Smooth muscle cell (in vitro differentiated cells): ENCODE measurements at regions not wholly inside any gene's neighbourhood (a gene's known extent, or its start where the extent isn't known, plus 50 kb on each side); places are given as distances from the start of the nearest gene placed in this dataset.

Source experiments
- DNase-seq: peaks from one replicate; lab custom pipeline; 2025; ENCODE audit not compliant: unreplicated experiment; lab: John Stamatoyannopoulos, UW
- H2AFZ ChIP-seq: fragments of 200-600 bp; sonication (generic); 2 replicates; pipeline ENCODE4 v1.6.0; 2016; ENCODE audit warnings: antibody characterized with exemption, low read depth, mild to moderate bottlenecking
- H3F3A ChIP-seq: fragments of 200-600 bp; sonication (generic); 2 replicates; pipeline ENCODE4 v1.6.0; 2017; ENCODE audit warnings: antibody characterized with exemption, low read depth
- H3K27ac ChIP-seq: fragments of 200-600 bp; sonication (generic); 2 replicates; pipeline ENCODE4 v1.5.1; 2016; ENCODE audit warnings: low read depth, mild to moderate bottlenecking
- H3K27me3 ChIP-seq: fragments of 200-600 bp; sonication (generic); 2 replicates; pipeline ENCODE4 v1.6.1; 2016; ENCODE audit warnings: low read depth, mild to moderate bottlenecking
- H3K36me3 ChIP-seq: fragments of 200-600 bp; sonication (generic); 2 replicates; pipeline ENCODE4 v1.5.1; 2016; ENCODE audit warnings: low read depth
- H3K4me1 ChIP-seq: fragments of 200-600 bp; sonication (generic); 2 replicates; pipeline ENCODE4 v1.5.1; 2016; ENCODE audit warnings: low read depth
- H3K4me2 ChIP-seq: fragments of 200-600 bp; sonication (generic); 2 replicates; pipeline ENCODE4 v1.6.0; 2016; ENCODE audit warnings: mild to moderate bottlenecking
- H3K4me3 ChIP-seq: fragments of 200-600 bp; sonication (generic); 2 replicates; pipeline ENCODE4 v1.5.1; 2016; ENCODE audit warnings: mild to moderate bottlenecking
- H3K79me2 ChIP-seq: fragments of 200-600 bp; sonication (generic); 2 replicates; pipeline ENCODE4 v1.6.0; 2016; ENCODE audit warnings: low read depth, mild to moderate bottlenecking
- H3K9ac ChIP-seq: fragments of 200-600 bp; sonication (generic); 2 replicates; pipeline ENCODE4 v1.6.0; 2016; ENCODE audit warnings: low read depth
- H3K9me3 ChIP-seq: fragments of 200-600 bp; sonication (generic); replicated peaks from 2 replicates; pipeline ENCODE4 v1.5.1; 2016; ENCODE audit warnings: low read depth
- H4K20me1 ChIP-seq: fragments of 200-600 bp; sonication (generic); 2 replicates; pipeline ENCODE4 v1.6.0; 2016; ENCODE audit warnings: low read depth
- CTCF ChIP-seq: fragments of 200-600 bp; sonication (generic); IDR thresholded peaks from 2 replicates; pipeline ENCODE4 v1.5.1; 2017; ENCODE audit warnings: borderline replicate concordance, mild to moderate bottlenecking, antibody characterized with exemption; ENCODE audit not compliant: insufficient read depth, poor library complexity, severe bottlenecking
- WGBS: methylation state at CpG from one replicate; pipeline ENCODE4 v1.1.7; 2016; ENCODE audit warnings: low lambda C conversion rate; 5-methylcytosine and 5-hydroxymethylcytosine counted together

DNA sequence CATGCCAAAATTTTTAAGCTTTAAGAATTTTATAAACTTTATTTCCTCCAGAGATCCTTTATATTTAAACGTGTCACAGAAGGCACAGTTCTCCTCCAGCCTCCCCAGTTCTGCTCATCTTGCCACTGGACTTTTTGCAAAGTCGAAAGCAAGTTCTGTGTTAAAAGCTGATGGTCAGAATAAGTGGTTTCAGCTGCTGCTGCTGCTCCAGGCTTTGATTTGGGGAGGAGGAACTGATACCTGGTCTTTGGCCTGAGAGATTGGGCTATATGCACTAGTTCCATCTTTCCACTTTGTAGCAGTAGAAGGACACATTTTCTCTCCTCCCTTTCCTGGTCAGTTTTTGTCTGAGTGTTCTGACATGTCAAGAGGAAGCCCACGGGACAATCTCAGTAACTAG lies 435.9 kb upstream of the PHF14 start:
- H3K79me2 ChIP-seq: no peaks in the 10 kb centered on the region
- DNase-seq: no peak
- H3K9ac ChIP-seq: no peak overlapping the region
- WGBS: 74% methylated on average over 3 of the region's 3 CpGs
- no peak overlapping the region for H3K4me3 ChIP-seq
- no peak overlapping the region for H2AFZ ChIP-seq
- H3K27me3 ChIP-seq: peaks cover 5% of the 10 kb centered on the region
- H3K9me3 ChIP-seq: no peaks in the 10 kb centered on the region
- no peak overlapping the region for H3K27ac ChIP-seq
- H3K4me2 ChIP-seq: no peak overlapping the region
- TF ChIP-seq CTCF: no peak
- H3K36me3 ChIP-seq: no peaks in the 10 kb centered on the region
- no peaks in the 10 kb centered on the region for H4K20me1 ChIP-seq
- no peaks in the 10 kb centered on the region for H3F3A ChIP-seq
- H3K4me1 ChIP-seq: no peaks in the 10 kb centered on the region

- no peaks in the 10 kb centered on the region for H3K79me2 ChIP-seq
- no peak for DNase-seq
- no peak overlapping the region for H3K27ac ChIP-seq
- no peaks in the 10 kb centered on the region for H3F3A ChIP-seq
- H3K9ac ChIP-seq: no peak overlapping the region
- no peaks in the 10 kb centered on the region for H3K36me3 ChIP-seq
- H3K4me1 ChIP-seq: no peaks in the 10 kb centered on the region
- no peak overlapping the region for H3K4me2 ChIP-seq
- H4K20me1 ChIP-seq: no peaks in the 10 kb centered on the region
- H2AFZ ChIP-seq: no peak overlapping the region
- H3K9me3 ChIP-seq: no peaks in the 10 kb centered on the region
- H3K4me3 ChIP-seq: no peak overlapping the region
- H3K27me3 ChIP-seq: no peaks in the 10 kb centered on the region
- no peak for TF ChIP-seq CTCF
- 94% methylated on average over 5 of the region's 5 CpGs for WGBS
Measured at GRCh38 chr7:10557375-10557774, 416.3 kb upstream of the PHF14 start.

DNA sequence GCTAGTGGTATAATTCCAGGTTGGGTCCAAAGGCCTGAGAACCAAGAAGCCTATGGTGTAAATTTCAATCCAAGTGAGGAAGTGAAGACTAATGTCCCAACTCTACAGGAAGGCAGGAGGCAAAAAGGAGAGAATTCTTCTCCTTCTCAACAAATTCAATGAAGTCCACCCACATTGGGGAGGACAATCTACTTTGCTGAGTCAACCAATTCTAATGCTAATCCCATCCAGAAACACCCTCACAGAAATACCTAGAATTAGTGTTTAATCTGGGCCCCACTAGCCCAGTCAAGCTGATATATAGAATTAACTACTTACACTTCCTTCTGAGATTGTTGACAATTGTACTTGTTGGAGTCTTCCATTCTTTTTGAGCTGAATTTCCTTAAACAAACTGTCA lies 413.2 kb upstream of the PHF14 start:
- H3K4me2 ChIP-seq: no peak overlapping the region
- no peaks in the 10 kb centered on the region for H3K36me3 ChIP-seq
- TF ChIP-seq CTCF: no peak
- H3K9me3 ChIP-seq: no peaks in the 10 kb centered on the region
- no peaks in the 10 kb centered on the region for H3K4me1 ChIP-seq
- no peaks in the 10 kb centered on the region for H4K20me1 ChIP-seq
- H2AFZ ChIP-seq: no peak overlapping the region
- no peak overlapping the region for H3K27ac ChIP-seq
- no peak overlapping the region for H3K9ac ChIP-seq
- H3K27me3 ChIP-seq: no peaks in the 10 kb centered on the region
- no peaks in the 10 kb centered on the region for H3F3A ChIP-seq
- H3K79me2 ChIP-seq: no peaks in the 10 kb centered on the region
- no peak overlapping the region for H3K4me3 ChIP-seq
- no peak for DNase-seq

DNA sequence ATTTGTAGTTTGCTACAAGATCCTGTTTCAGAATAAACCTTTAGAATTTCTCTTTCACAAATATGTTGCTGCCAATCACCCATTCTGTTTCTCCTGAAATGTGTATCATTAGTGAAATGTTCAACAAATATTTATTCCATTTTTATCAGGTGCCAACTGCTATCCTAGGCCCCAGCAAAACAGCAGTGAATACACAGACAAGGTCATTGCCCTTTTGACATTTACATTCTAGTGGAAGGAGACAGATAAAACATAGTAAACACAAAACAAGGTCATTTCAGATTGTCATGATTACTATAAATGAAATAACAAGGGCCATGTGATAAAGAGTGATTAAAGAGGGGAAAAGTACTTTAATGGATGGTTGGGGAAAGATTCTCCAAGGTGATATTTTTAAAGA lies 404.8 kb upstream of the PHF14 start:
- no peak for TF ChIP-seq CTCF
- no peak for DNase-seq
- H3K4me2 ChIP-seq: no peak overlapping the region
- no peaks in the 10 kb centered on the region for H3K36me3 ChIP-seq
- H2AFZ ChIP-seq: no peak overlapping the region
- H3K4me3 ChIP-seq: no peak overlapping the region
- H3K9me3 ChIP-seq: no peaks in the 10 kb centered on the region
- no peaks in the 10 kb centered on the region for H3K4me1 ChIP-seq
- H3K9ac ChIP-seq: no peak overlapping the region
- no peaks in the 10 kb centered on the region for H3K79me2 ChIP-seq
- H3K27ac ChIP-seq: no peak overlapping the region
- no peaks in the 10 kb centered on the region for H3K27me3 ChIP-seq
- no peaks in the 10 kb centered on the region for H3F3A ChIP-seq
- no peaks in the 10 kb centered on the region for H4K20me1 ChIP-seq
